ENCODE measurements at regions not wholly inside any gene's neighbourhood (a gene's known extent, or its start where the extent isn't known, plus 50 kb on each side); places are given as distances from the start of the nearest gene placed in this dataset.
A peak's percentile ranks its signal among the peaks of the same experiment; 100 is the strongest.
"Not testable (repeated sequence)": the region's sequence is repeated elsewhere in the genome, so short reads cannot be mapped to it uniquely, and the experiment has no call there.

GRCh38 chr13:87244256-87244890, 426.8 kb upstream of the SLITRK5 start:
- no peak for DNase-seq

GRCh38 chr13:87249847-87250246, 421.3 kb upstream of the SLITRK5 start:
- DNase-seq = not testable (repeated sequence)

GRCh38 chr13:87255394-87255793, 415.8 kb upstream of the SLITRK5 start:
- no peak for DNase-seq

GRCh38 chr13:87259479-87260083, 411.6 kb upstream of the SLITRK5 start:
- DNase-seq = no peak

- DNase-seq = peak; percentile 24
Measured at GRCh38 chr13:87274209-87274819, 396.9 kb upstream of the SLITRK5 start.

- DNase-seq = no peak
Measured at GRCh38 chr13:87280139-87280538, 391.0 kb upstream of the SLITRK5 start.

GRCh38 chr13:87287721-87288120, 383.4 kb upstream of the SLITRK5 start:
- no peak for DNase-seq

GRCh38 chr13:87295636-87296035, 375.5 kb upstream of the SLITRK5 start:
- DNase-seq = no peak

GRCh38 chr13:87302034-87302433, 369.1 kb upstream of the SLITRK5 start:
- no peak for DNase-seq

GRCh38 chr13:87302931-87303330, 368.2 kb upstream of the SLITRK5 start:
- no peak for DNase-seq

GRCh38 chr13:87311165-87311564, 360.0 kb upstream of the SLITRK5 start:
- DNase-seq = no peak

GRCh38 chr13:87314822-87315221, 356.3 kb upstream of the SLITRK5 start:
- DNase-seq = no peak

- no peak for DNase-seq
Measured at GRCh38 chr13:87322386-87322785, 348.8 kb upstream of the SLITRK5 start.

- no peak for DNase-seq
Measured at GRCh38 chr13:87324558-87324957, 346.6 kb upstream of the SLITRK5 start.

- no peak for DNase-seq
Measured at GRCh38 chr13:87331178-87331577, 340.0 kb upstream of the SLITRK5 start.

- no peak for DNase-seq
Measured at GRCh38 chr13:87333599-87333998, 337.6 kb upstream of the SLITRK5 start.

GRCh38 chr13:87334176-87334575, 337.0 kb upstream of the SLITRK5 start:
- DNase-seq = no peak

GRCh38 chr13:87336346-87336889, 334.8 kb upstream of the SLITRK5 start:
- not testable (repeated sequence) for DNase-seq

GRCh38 chr13:87344176-87344575, 327.0 kb upstream of the SLITRK5 start:
- no peak for DNase-seq

GRCh38 chr13:87355451-87355850, 315.7 kb upstream of the SLITRK5 start:
- peak; percentile 1 for DNase-seq

GRCh38 chr13:87356314-87356713, 314.9 kb upstream of the SLITRK5 start:
- peak; percentile 14 for DNase-seq

GRCh38 chr13:87358319-87358718, 312.9 kb upstream of the SLITRK5 start:
- DNase-seq = no peak

GRCh38 chr13:87361216-87361615, 310.0 kb upstream of the SLITRK5 start:
- DNase-seq = no peak

- no peak for DNase-seq
Measured at GRCh38 chr13:87368639-87369038, 302.5 kb upstream of the SLITRK5 start.
